ENCODE measurements at regions not wholly inside any gene's neighbourhood (a gene's known extent, or its start where the extent isn't known, plus 50 kb on each side); places are given as distances from the start of the nearest gene placed in this dataset.

DNA sequence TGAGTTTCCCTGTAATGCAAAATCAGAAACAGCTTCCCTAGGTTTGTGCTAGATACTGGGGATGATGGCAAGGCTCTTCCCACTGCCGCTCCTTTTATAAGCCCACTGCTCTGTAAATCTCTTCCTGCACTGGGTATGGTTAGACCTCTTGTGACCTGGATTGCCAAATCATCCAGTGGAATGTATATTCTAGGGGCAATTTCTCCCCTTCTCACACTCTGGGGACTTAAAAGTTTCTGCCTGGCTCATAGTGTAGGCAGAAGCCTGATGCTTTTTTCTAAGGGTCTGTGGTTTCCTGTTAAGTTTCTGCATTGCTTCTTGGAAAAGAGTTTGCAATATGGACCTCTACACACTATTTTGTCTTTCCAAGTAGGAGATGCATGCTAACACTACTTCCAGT lies 1582.0 kb upstream of the PCDH20 start:
- peaks cover 8% of the 10 kb centered on the region for H3K9me3 Mint-ChIP-seq
- ChIA-PET CTCF (no interaction called here), POLR2A (no interaction called here)
- no peak overlapping the region for H3K4me3 Mint-ChIP-seq
- no peaks in the 10 kb centered on the region for H3K36me3 Mint-ChIP-seq
- no peak overlapping the region for H3K27ac Mint-ChIP-seq
- H3K27me3 Mint-ChIP-seq (ENCODE audit: low read depth) = no peaks in the 10 kb centered on the region
- TF ChIP-seq, protein P1, sequence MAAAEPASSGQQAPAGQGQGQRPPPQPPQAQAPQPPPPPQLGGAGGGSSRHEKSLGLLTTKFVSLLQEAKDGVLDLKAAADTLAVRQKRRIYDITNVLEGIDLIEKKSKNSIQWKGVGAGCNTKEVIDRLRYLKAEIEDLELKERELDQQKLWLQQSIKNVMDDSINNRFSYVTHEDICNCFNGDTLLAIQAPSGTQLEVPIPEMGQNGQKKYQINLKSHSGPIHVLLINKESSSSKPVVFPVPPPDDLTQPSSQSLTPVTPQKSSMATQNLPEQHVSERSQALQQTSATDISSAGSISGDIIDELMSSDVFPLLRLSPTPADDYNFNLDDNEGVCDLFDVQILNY (CRISPR knock-in tag; IDR thresholded peaks at IDR 0.05) = no peak
- TF ChIP-seq ZBTB21 (CRISPR knock-in tag; IDR thresholded peaks at IDR 0.05; ENCODE audit: borderline replicate concordance) (no peak), FOXJ3 (CRISPR knock-in tag; IDR thresholded peaks at IDR 0.05; ENCODE audit: borderline replicate concordance) (no peak), NR2C2 (CRISPR knock-in tag; IDR thresholded peaks at IDR 0.05) (no peak), ZNF416 (CRISPR knock-in tag; IDR thresholded peaks at IDR 0.05) (no peak), JUN (CRISPR knock-in tag; IDR thresholded peaks at IDR 0.05) (no peak)
- TF ChIP-seq, protein P2, sequence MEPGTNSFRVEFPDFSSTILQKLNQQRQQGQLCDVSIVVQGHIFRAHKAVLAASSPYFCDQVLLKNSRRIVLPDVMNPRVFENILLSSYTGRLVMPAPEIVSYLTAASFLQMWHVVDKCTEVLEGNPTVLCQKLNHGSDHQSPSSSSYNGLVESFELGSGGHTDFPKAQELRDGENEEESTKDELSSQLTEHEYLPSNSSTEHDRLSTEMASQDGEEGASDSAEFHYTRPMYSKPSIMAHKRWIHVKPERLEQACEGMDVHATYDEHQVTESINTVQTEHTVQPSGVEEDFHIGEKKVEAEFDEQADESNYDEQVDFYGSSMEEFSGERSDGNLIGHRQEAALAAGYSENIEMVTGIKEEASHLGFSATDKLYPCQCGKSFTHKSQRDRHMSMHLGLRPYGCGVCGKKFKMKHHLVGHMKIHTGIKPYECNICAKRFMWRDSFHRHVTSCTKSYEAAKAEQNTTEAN (CRISPR knock-in tag; IDR thresholded peaks at IDR 0.05) = no peak
- no peaks in the 10 kb centered on the region for H3K4me1 Mint-ChIP-seq
- ATAC-seq = no peak
- DNase-seq (ENCODE audit: low spot score) = no peak

DNA sequence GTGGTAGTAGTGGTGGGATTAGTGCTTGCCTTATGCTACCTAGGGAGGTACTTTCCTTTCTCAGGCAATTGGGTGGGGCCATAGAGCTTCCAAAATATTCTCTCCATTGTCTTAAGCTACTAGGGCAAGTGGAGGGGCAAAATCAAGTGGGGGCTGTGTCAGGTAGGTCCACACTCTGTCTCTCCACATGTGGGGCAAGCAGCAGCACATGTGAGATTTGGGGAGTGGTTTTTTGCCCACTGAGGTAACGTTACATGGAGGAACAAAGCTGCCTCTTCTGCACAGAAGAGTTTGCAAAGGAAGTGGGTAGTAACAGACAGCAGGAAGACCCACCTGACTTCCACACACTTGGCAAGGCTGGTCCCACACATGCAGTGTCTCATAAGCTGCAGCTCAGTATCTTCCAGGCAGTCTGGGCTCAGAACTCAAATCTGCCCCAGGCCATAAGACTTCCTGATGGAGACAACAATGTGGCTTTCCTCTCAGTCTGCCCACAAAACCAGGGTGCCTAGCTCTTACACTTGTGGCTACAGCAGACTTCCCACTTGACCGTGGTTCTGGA lies 1581.5 kb upstream of the PCDH20 start:
- peaks cover 2% of the 10 kb centered on the region for H3K9me3 Mint-ChIP-seq
- no peak overlapping the region for H3K27ac Mint-ChIP-seq
- ATAC-seq (no peak), DNase-seq (ENCODE audit: low spot score) (no peak)
- ChIA-PET CTCF (no interaction called here), POLR2A (no interaction called here)
- no peaks in the 10 kb centered on the region for H3K36me3 Mint-ChIP-seq
- H3K4me3 Mint-ChIP-seq = no peak overlapping the region
- H3K27me3 Mint-ChIP-seq (ENCODE audit: low read depth) = no peaks in the 10 kb centered on the region
- H3K4me1 Mint-ChIP-seq = no peaks in the 10 kb centered on the region
- no peak for TF ChIP-seq ZNF396 (CRISPR knock-in tag; IDR thresholded peaks at IDR 0.05; ENCODE audit: borderline replicate concordance)
- TF ChIP-seq, protein P3, sequence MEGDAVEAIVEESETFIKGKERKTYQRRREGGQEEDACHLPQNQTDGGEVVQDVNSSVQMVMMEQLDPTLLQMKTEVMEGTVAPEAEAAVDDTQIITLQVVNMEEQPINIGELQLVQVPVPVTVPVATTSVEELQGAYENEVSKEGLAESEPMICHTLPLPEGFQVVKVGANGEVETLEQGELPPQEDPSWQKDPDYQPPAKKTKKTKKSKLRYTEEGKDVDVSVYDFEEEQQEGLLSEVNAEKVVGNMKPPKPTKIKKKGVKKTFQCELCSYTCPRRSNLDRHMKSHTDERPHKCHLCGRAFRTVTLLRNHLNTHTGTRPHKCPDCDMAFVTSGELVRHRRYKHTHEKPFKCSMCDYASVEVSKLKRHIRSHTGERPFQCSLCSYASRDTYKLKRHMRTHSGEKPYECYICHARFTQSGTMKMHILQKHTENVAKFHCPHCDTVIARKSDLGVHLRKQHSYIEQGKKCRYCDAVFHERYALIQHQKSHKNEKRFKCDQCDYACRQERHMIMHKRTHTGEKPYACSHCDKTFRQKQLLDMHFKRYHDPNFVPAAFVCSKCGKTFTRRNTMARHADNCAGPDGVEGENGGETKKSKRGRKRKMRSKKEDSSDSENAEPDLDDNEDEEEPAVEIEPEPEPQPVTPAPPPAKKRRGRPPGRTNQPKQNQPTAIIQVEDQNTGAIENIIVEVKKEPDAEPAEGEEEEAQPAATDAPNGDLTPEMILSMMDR (IDR thresholded peaks at IDR 0.05) = no peak
- TF ChIP-seq, protein P4, sequence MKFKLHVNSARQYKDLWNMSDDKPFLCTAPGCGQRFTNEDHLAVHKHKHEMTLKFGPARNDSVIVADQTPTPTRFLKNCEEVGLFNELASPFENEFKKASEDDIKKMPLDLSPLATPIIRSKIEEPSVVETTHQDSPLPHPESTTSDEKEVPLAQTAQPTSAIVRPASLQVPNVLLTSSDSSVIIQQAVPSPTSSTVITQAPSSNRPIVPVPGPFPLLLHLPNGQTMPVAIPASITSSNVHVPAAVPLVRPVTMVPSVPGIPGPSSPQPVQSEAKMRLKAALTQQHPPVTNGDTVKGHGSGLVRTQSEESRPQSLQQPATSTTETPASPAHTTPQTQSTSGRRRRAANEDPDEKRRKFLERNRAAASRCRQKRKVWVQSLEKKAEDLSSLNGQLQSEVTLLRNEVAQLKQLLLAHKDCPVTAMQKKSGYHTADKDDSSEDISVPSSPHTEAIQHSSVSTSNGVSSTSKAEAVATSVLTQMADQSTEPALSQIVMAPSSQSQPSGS (CRISPR knock-in tag; IDR thresholded peaks at IDR 0.05; ENCODE audit: borderline replicate concordance, low read depth) = no peak
- TF ChIP-seq, protein P5, sequence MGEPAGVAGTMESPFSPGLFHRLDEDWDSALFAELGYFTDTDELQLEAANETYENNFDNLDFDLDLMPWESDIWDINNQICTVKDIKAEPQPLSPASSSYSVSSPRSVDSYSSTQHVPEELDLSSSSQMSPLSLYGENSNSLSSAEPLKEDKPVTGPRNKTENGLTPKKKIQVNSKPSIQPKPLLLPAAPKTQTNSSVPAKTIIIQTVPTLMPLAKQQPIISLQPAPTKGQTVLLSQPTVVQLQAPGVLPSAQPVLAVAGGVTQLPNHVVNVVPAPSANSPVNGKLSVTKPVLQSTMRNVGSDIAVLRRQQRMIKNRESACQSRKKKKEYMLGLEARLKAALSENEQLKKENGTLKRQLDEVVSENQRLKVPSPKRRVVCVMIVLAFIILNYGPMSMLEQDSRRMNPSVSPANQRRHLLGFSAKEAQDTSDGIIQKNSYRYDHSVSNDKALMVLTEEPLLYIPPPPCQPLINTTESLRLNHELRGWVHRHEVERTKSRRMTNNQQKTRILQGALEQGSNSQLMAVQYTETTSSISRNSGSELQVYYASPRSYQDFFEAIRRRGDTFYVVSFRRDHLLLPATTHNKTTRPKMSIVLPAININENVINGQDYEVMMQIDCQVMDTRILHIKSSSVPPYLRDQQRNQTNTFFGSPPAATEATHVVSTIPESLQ (CRISPR knock-in tag; IDR thresholded peaks at IDR 0.05) = no peak
- TF ChIP-seq, protein P6, sequence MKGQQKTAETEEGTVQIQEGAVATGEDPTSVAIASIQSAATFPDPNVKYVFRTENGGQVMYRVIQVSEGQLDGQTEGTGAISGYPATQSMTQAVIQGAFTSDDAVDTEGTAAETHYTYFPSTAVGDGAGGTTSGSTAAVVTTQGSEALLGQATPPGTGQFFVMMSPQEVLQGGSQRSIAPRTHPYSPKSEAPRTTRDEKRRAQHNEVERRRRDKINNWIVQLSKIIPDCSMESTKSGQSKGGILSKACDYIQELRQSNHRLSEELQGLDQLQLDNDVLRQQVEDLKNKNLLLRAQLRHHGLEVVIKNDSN (CRISPR knock-in tag; IDR thresholded peaks at IDR 0.05) = no peak
- TF ChIP-seq, protein P7, sequence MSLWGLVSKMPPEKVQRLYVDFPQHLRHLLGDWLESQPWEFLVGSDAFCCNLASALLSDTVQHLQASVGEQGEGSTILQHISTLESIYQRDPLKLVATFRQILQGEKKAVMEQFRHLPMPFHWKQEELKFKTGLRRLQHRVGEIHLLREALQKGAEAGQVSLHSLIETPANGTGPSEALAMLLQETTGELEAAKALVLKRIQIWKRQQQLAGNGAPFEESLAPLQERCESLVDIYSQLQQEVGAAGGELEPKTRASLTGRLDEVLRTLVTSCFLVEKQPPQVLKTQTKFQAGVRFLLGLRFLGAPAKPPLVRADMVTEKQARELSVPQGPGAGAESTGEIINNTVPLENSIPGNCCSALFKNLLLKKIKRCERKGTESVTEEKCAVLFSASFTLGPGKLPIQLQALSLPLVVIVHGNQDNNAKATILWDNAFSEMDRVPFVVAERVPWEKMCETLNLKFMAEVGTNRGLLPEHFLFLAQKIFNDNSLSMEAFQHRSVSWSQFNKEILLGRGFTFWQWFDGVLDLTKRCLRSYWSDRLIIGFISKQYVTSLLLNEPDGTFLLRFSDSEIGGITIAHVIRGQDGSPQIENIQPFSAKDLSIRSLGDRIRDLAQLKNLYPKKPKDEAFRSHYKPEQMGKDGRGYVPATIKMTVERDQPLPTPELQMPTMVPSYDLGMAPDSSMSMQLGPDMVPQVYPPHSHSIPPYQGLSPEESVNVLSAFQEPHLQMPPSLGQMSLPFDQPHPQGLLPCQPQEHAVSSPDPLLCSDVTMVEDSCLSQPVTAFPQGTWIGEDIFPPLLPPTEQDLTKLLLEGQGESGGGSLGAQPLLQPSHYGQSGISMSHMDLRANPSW (CRISPR knock-in tag; conservative IDR thresholded peaks at IDR 0.05; ENCODE audit: low read depth) = no peak
- TF ChIP-seq, protein P8, sequence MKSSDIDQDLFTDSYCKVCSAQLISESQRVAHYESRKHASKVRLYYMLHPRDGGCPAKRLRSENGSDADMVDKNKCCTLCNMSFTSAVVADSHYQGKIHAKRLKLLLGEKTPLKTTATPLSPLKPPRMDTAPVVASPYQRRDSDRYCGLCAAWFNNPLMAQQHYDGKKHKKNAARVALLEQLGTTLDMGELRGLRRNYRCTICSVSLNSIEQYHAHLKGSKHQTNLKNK (CRISPR knock-in tag; IDR thresholded peaks at IDR 0.05) = no peak
- no peak for TF ChIP-seq SMAD3 (CRISPR knock-in tag; IDR thresholded peaks at IDR 0.05; ENCODE audit: borderline replicate concordance)
- no peak for TF ChIP-seq CREB1 (CRISPR knock-in tag; IDR thresholded peaks at IDR 0.05)
- no peak for TF ChIP-seq KAT7 (CRISPR knock-in tag; IDR thresholded peaks at IDR 0.05; ENCODE audit: borderline replicate concordance)
- TF ChIP-seq ATF1 (CRISPR knock-in tag; IDR thresholded peaks at IDR 0.05) = no peak
- TF ChIP-seq SP1 (CRISPR knock-in tag; conservative IDR thresholded peaks at IDR 0.05) = no peak
- no peak for TF ChIP-seq GTF2I (CRISPR knock-in tag; conservative IDR thresholded peaks at IDR 0.05)
- TF ChIP-seq CREM (CRISPR knock-in tag; IDR thresholded peaks at IDR 0.05) = no peak
- TF ChIP-seq FOXP1 (CRISPR knock-in tag; IDR thresholded peaks at IDR 0.05; ENCODE audit: borderline replicate concordance) = no peak
- TF ChIP-seq, protein P2 (CRISPR knock-in tag; IDR thresholded peaks at IDR 0.05) = no peak
- TF ChIP-seq MYBL2 (CRISPR knock-in tag; IDR thresholded peaks at IDR 0.05) = no peak
- no peak for TF ChIP-seq JUN (CRISPR knock-in tag; IDR thresholded peaks at IDR 0.05)
